ENCODE measurements at regions not wholly inside any gene's neighbourhood (a gene's known extent, or its start where the extent isn't known, plus 50 kb on each side); places are given as distances from the start of the nearest gene placed in this dataset.

GRCh38 chr7:130899638-130900401, 165.8 kb upstream of the KLF14 start:
- TF ChIP-seq CTCF (IDR thresholded peaks at IDR 0.05; ENCODE audit: extremely low read depth in 1 of 2, insufficient read depth in 1 of 2, low read depth in 1 of 2, low read length in 2 of 2) (no peak), EZH2 (IDR thresholded peaks at IDR 0.05; ENCODE audit: borderline replicate concordance, low read depth, low read length, severe bottlenecking) (no peak)
